Lung (tissue), 11 donors: ENCODE measurements at regions not wholly inside any gene's neighbourhood (a gene's known extent, or its start where the extent isn't known, plus 50 kb on each side); places are given as distances from the start of the nearest gene placed in this dataset.

ENCODE experiments used
- ATAC-seq: fragments of 200-7000 bp; cut with Tn5 transposase; one replicate; pipeline ENCODE4 v1.9.1; 2020; ENCODE audit warnings: moderate number of reproducible peaks; ENCODE audit not compliant: insufficient read depth, low FRiP score
- DNase-seq, 3 donors: peaks; one replicate each; pipeline ENCODE4 v3.0.0-alpha.2; 2013 to 2017
- H3K27ac ChIP-seq, 2 donors: one replicate each; pipeline ENCODE4 v1.5.1; 2013; ENCODE audit warnings: mild to moderate bottlenecking in 2 of 2, moderate library complexity in 2 of 2, control low read depth in 1 of 2, inconsistent platforms in 1 of 2, low read depth in 1 of 2, low read length in 1 of 2
- H3K27me3 ChIP-seq, 3 donors: one replicate each; pipeline ENCODE4 v1.5.1; 2013; ENCODE audit warnings: low read length in 2 of 3; ENCODE audit not compliant: control insufficient read depth in 3 of 3, insufficient read depth in 3 of 3
- H3K36me3 ChIP-seq, 4 donors: one replicate each; pipeline ENCODE4 v1.5.1; 2013; ENCODE audit warnings: low read length in 4 of 4, mild to moderate bottlenecking in 1 of 4, moderate library complexity in 1 of 4; ENCODE audit not compliant: control insufficient read depth in 4 of 4, insufficient read depth in 4 of 4
- H3K4me1 ChIP-seq, 5 donors: one replicate each; pipeline ENCODE4 v1.5.1; 2013; ENCODE audit warnings: low read length in 5 of 5, mild to moderate bottlenecking in 2 of 5, moderate library complexity in 1 of 5; ENCODE audit not compliant: control insufficient read depth in 5 of 5, insufficient read depth in 5 of 5
- H3K4me3 ChIP-seq: one replicate; pipeline ENCODE4 v1.5.1; 2013; ENCODE audit warnings: mild to moderate bottlenecking, control low read depth, moderate library complexity
- H3K9ac ChIP-seq, 2 donors: one replicate each; pipeline ENCODE4 v1.5.1; 2013; ENCODE audit warnings: low read length in 2 of 2, control low read depth in 1 of 2; ENCODE audit not compliant: insufficient read depth in 1 of 2
- H3K9me3 ChIP-seq, 4 donors: one replicate each; pipeline ENCODE4 v1.5.1; 2013; ENCODE audit warnings: low read length in 3 of 4, mild to moderate bottlenecking in 1 of 4, moderate library complexity in 1 of 4; ENCODE audit not compliant: control insufficient read depth in 4 of 4, insufficient read depth in 3 of 4
- CTCF ChIP-seq: IDR thresholded peaks from 2 replicates; pipeline ENCODE4 v1.5.1; 2012; ENCODE audit warnings: mild to moderate bottlenecking; ENCODE audit errors: control extremely low read depth, extremely low read depth
- WGBS, 2 donors: extraction: QIAGEN DNeasy Blood & Tissue Kit; methylation state at CpG; one replicate each; pipeline ENCODE4 v1.1.7; 2013; 5-methylcytosine and 5-hydroxymethylcytosine counted together
- donor health status: control.
- donor health status: control.
- donor health status: Bipolar disorder and iron deficiency.
- donor health status: healthy.
- donor health status: DM: yes; HTN: yes; CAD: no.

DNA sequence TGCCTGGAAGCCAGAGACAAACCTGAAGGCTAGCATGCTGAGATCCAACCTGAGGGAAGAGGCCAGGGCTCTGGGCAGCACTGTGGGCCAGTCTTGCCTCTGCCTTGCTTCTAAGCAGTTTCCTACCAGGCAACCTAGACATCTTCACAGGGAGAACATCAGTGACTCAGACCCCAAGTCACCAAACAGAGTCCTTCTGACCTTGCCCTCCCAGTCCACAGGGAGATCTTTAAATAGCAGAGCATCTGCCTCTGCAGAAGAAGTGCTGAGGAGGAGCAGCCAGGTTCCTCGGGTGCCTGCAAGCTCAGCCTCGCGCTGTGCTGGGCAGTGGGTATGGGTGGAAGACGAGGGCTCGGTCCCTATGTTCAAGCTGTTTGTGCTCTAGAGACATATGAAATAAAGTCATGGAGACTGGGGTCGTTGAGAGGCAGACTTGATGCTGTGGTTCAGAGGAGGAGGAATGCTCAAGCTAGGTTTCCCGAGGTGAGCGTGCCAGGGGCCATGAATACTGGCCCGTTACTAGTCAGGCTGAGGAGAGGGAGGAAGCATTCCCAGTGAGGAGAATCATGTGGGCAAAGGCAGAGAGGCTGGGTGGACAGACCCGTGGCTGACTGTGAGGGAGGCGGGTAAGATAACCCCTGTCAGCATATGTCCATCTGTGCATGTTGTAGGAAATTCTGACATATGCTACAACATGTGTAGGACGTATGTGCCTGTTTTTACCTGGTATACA lies 66.5 kb downstream of the BOLA3 start:
- H3K36me3 ChIP-seq: peaks cover 0 to 33% (median 8%) of the 10 kb centered on the region in 4 donors
- H3K27ac ChIP-seq: no peak overlapping the region
- DNase-seq (no peak), ATAC-seq (no peak)
- H3K9ac ChIP-seq: no peak overlapping the region
- H3K4me3 ChIP-seq: no peak overlapping the region
- no peak for TF ChIP-seq CTCF
- H3K9me3 ChIP-seq: peaks cover 0 to 2% (median 0%) of the 10 kb centered on the region in 4 donors
- WGBS, 2 donors: 94 to 96% methylated on average over 12 of the region's 12 CpGs
- H3K27me3 ChIP-seq: no peaks in the 10 kb centered on the region
- H3K4me1 ChIP-seq: peaks cover 0 to 4% (median 0%) of the 10 kb centered on the region in 5 donors

DNA sequence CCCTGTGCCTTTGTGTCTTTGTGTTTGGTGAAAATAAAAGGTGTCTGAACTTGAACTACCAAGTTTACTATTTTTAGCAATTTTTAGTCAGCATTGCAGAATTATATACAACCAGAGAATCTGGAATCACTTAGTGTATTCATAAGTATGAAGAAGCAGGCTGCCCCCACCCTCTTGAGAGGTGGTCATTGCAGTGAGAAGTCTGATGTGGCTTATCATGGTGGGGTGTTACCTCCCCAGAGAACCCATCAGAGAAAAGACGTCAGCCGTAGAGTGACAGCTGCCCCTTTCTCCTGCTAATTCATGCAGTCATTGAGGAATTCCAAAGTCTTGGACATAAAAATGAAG lies 66.0 kb downstream of the BOLA3 start:
- H3K4me3 ChIP-seq: no peak overlapping the region
- no peaks in the 10 kb centered on the region for H3K27me3 ChIP-seq
- TF ChIP-seq CTCF: no peak
- H3K9me3 ChIP-seq: peaks cover 0 to 2% (median 0%) of the 10 kb centered on the region in 4 donors
- peaks cover 0 to 33% (median 8%) of the 10 kb centered on the region in 4 donors for H3K36me3 ChIP-seq
- no peak for DNase-seq
- peaks cover 0 to 4% (median 0%) of the 10 kb centered on the region in 5 donors for H3K4me1 ChIP-seq
- no peak overlapping the region for H3K9ac ChIP-seq
- 99 to 100% methylated on average over 2 of the region's 2 CpGs for WGBS, 2 donors
- no peak overlapping the region for H3K27ac ChIP-seq
- no peak for ATAC-seq

GRCh38 chr2:74083750-74084149 lies 64.0 kb downstream of the BOLA3 start:
- H3K36me3 ChIP-seq: peaks cover 6 to 43% (median 12%) of the 10 kb centered on the region in 4 donors
- H3K4me3 ChIP-seq: no peak overlapping the region
- no peaks in the 10 kb centered on the region for H3K4me1 ChIP-seq
- no peak overlapping the region for H3K9ac ChIP-seq
- no peak for TF ChIP-seq CTCF
- 91% methylated on average over 11 of the region's 11 CpGs for WGBS, 2 donors
- peaks cover 0 to 2% (median 0%) of the 10 kb centered on the region in 4 donors for H3K9me3 ChIP-seq
- no peak overlapping the region for H3K27ac ChIP-seq
- ATAC-seq: no peak
- no peaks in the 10 kb centered on the region for H3K27me3 ChIP-seq
- DNase-seq: no peak
